Ammon's horn (tissue), 1 donor: ENCODE measurements at regions not wholly inside any gene's neighbourhood (a gene's known extent, or its start where the extent isn't known, plus 50 kb on each side); places are given as distances from the start of the nearest gene placed in this dataset.

ENCODE experiments used
- DNase-seq: peaks from one replicate; pipeline ENCODE4 v3.0.0-alpha.2; 2016; ENCODE audit warnings: low spot score

DNA sequence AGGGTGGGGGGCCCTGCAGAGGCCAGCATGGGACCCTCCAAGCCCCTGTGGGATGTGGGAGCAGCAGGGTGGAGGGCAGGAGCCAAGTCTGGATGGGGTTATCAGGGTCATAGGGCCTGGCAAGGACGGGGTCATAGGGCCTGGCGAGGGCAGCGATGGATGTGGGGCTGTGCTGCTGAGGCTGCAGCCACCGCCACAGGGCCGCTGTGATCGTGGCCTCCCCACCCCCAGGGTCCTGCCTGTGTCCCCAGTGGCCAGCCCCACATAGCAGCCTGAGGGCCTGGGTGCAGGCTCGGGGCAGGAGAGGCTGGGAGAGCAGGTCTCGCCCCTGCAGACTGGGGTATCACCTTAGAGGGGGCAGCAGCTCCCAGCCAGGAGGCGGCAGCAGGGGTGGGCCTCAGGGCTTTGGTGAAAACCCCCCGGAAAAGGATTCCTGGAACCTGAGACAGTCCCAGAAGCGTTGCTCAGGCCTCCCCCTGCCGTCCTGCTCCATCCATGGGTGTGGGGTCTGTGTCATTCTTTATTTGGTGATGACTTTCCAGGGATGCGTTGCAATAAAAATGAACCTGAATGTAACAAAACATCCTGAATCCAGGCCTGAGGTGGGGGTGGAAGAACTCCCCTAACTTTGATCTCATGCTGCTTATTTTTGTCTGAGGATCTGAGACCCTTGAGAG lies 107.3 kb upstream of the SHH start:
- no peak for DNase-seq

GRCh38 chr7:155918720-155919390 lies 106.6 kb upstream of the SHH start:
- DNase-seq, result no peak

DNA sequence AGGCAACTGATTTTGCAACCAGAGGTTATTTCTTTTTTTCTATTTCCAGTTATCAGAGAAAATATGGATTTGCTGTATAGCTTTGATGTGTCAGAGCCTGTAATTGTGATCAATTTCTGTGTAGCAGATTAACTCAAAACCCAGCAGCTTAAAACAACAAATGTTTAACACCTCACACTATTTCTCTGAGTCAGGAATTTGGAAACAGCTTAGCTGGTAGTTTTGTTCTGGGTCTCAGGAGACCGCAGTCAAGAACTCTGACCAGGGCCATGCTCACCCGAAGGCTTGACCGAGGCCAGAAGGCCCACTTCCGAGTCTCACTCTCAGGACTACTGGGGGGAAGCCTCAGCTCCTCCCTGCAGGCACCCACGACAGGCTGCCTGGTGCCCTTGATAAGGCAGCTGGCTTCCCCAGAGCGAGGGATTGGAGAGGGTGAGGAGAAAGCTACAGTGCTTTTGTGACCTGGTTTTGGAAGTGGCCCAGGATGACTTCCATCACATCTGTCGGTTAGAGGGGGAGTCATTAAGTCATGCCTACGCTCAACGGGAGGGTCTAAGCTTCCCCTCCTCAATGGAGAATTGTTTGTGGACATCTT lies 105.7 kb upstream of the SHH start:
- DNase-seq, result no peak

DNA sequence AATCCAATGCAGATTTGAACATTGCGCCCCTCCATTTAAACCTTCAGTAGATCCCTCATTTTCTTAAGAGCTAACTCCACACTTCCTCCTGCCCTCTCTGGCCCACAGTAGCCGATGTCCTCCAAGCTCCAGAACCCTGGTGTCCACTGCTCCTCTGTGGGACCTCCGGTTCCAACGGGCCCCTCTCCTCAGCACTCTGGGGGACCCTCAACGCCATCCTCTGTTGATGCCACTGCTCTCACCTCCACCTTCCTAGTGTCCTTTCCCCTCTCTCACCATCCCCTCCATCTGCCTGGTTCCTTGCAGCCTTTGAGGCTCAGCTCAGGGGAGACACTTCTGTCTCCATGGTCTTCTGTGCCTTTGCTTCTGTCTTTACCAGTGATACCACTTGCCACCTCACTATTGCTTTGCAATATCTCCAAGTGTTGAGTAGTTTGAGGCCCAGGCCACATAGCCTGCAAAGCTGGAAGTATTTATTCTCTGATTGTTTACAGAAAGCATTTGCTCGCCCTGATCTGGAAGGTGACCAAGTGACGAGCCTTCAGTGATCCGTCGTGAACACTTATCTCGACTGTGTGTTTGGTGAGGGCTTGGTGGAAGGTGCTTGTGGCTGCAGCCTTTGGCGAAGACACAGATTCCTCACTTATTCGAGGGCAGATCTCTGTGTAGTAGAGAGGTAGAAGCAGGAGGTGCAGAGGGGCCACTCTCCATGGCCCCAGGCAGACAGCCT lies 104.8 kb upstream of the SHH start:
- DNase-seq, result no peak

GRCh38 chr7:155914341-155914740 lies 102.1 kb upstream of the SHH start:
- no peak for DNase-seq

DNA sequence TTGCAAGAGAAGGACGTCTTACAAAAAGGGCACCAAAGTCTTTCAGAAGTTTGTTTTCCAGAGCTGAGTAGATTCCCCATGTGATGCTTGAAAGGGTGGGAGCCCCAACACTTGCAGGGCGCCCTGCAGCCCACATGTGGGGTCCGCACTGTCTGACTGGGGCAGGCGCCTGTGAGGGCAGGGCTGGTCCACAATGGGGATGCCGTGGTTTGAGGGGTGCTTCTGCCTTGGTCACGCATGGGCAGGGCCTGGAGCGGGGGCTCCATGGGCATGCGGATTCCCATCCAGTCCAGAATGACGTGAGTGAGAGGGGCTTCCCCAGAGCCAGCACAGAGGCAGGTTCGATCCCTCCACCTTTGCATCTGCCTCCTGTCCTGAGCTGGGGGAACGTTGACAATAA lies 101.5 kb upstream of the SHH start:
- DNase-seq, result no peak

GRCh38 chr7:155913291-155913690 lies 101.0 kb upstream of the SHH start:
- DNase-seq, result no peak

GRCh38 chr7:155911471-155912105 lies 99.3 kb upstream of the SHH start:
- DNase-seq, result no peak

DNA sequence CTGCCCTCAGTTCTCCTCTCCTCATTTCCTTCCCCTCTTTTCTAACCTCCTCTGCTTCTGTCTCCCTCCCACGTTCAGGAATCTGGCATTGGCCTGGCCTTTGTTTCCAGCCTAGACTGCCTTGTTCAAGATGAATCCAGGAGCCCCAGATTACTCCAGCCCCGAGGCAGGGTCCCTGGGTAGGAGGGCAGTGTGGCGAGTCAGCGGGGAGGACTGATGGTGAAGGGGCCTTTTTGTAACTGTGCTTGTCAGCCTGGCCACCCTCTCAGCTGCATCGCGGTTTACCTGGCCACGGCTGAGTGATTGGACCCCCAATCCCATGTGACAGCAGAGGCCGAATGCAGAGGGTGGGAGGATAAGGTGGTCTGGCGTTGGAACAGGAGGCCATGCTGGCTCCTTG lies 96.1 kb upstream of the SHH start:
- no peak for DNase-seq

DNA sequence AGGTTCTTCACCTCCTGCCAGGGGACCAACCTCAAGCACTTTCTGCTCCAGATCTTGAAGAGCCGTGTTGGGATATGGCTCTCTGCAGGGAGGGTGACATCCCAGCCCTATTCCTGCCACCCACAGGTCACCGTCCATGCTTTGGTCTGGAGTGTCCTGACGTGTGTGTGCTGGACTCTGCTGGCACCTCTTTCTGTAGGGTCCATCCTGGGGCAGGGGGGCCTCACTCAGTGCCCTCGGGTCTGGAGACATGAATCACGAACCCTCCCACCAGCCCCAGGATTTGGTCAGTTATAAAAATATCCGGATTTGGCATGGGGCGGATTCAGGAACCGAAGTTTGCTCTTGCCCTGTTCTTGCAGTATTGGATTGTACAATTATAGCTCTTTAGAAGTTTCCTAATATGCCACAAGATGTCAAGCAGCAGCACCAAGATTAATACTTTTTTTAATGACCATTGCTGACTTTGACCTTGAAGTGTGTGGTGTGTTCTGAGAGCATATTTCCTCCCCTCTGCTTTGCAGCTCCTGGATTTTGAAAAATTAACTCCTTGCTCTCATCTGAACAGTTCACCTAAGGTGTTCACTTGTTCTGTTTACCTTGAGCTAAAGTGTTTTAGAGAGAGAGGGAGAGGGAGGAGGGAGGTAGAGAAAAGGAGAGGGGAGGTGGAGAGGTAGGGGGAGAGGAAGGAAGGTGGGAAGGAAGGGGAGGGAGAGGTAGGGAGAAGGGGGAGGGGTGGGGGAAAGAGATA lies 95.4 kb upstream of the SHH start:
- no peak for DNase-seq

DNA sequence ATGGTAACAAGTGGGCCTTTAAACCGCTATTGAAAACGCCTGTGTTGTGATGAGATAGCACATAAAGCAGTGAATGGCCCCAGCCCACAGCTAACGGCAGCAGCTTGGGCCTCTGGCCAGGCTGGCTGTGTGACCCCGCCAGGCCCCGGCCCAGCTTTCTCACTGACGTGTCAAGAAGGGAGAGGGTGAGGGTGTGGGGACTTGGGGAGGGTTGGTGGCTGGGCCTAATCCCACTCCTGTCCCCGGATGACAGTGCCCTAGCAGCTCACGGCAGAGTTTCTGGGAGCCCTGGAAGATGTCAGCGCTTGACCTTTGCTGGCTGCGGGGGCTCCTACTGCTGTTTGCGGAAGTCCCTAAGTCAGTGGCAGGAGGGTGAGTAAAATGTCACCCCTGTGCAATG lies 88.9 kb upstream of the SHH start:
- DNase-seq, result no peak

DNA sequence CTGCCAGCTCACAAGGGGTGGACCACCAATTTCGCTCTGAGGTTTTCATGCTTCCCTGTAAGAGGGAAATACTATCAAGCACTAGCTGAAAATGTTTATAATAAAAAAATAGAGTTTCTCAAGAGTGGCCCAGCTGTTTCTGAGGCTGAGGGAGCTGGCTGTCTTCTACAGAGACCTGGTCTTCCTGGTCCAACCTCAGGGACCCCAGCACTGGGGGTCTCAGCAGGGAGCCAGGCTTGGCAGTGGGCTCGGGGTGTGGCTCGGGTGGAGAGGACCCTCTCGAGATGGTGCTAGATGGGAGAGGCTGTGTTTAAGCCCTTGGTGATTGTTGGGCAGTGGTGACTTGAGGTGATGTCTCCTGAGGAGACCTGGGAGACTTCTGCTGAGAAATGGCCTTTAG lies 87.3 kb upstream of the SHH start:
- no peak for DNase-seq

GRCh38 chr7:155897758-155898386 lies 85.6 kb upstream of the SHH start:
- no peak for DNase-seq

DNA sequence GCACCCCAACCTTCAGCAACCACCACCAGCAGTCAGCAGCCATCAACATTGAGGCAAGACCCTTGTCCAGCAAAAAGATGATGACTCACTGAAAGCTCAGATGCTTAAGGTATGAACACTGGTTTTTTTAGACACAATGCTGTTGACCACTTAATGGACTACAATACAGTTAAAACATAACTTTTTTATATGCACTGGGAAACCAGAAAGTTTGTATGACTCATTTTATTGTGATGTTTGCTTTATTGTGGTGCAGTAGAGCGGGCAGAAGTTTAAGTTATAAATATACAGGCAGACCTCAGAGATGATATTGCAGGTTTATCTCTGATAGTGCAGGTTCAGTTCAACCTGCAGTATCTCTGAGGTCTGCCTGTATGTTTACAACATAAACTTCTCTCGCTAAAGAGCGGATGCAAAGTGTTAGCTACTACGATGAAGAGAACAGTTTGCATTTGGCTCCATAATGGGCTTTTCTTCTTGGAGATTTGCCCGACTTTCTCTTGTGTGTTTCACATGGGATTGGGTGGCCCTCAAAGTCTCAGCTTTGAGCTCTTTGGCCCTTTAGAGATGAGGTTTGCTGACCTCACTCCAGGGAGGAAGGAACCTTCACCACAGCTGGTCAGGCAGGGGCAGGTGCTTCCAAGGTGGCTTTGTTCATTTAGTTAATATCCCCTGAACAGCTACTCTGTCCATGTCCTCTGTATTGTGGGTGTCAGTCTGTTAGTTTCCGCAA lies 84.4 kb upstream of the SHH start:
- no peak for DNase-seq

DNA sequence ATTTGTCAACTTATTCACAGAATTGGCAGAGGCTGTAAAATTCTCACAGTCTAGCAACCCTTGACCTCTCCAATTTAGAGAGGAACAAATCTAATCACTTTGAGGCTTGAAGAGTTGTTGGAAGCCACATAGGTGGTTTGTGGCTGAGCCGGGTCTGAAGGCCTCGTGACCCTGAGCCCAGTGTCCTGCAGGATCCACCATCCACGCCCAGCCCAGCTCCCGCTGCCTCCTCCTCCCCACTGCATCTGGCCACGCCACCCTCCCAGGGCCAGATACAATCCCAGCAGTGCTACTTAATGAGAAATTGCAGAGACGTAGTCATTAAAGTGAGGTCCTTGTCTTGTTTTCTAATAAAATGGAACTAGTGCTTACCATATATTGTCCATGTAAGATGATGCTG lies 81.4 kb upstream of the SHH start:
- DNase-seq, result no peak

GRCh38 chr7:155893176-155893575 lies 80.9 kb upstream of the SHH start:
- no peak for DNase-seq

GRCh38 chr7:155889636-155890511 lies 77.6 kb upstream of the SHH start:
- no peak for DNase-seq

DNA sequence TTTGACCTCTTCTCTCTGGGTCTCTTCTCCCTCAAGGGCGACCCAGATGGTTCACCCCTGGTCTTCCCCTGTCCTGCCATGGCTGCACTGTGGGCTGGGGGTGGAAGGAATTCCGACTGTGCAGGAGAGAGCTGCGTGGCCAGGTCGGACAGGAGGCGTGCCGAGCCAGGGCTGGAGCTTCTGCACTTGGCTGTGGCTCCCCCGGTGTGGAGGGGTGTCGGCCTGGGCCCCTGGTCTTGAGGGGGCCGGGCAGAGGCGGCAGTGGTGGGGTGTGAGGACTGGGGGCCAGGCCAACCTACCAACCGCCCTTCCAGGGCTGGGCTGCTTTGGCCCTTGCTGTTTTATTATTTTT lies 74.9 kb upstream of the SHH start:
- DNase-seq, result no peak

DNA sequence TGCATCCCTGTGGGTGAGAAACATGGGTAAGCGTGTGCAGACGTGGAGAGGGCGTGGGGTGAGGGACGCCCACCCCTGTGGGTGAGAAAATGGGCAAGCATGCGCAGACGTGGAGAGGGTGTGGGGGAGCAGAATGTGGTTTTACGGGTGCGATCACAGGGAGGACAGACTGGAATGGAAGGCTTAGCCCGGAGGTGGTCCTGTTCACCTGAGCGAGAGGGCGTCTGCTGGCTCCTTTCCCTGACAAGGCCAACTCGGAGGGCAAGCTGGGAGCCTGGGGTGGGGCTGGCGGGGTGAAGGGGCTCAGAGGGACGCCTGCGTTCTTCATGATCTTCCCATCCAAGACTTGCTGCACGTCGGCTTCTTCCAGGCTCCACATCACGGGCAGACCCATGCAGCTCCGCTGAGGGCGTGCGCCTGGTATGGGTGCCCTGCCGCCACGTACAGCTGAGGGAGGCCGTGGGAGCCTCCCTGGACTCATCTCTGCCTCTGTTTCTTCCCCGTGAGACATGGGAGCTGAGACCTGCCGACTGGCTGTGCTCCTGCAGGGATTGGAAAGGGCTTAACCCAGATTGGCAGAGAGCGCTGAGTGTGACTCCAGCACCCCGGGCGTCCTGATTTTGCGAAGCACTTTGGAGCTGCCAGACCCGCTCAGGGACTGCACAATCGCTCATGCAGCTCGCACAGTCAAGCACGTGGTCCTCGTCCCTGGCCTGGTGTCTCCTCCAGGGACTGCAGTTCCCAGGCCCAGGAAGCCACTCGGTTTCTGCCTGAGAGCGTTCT lies 74.3 kb upstream of the SHH start:
- no peak for DNase-seq
